Activated naive CD4-positive, alpha-beta T cell treated with anti-CD3 and anti-CD28 coated beads, Interleukin-2, amount 10 ng/mL, durations not matched to agents 7 days and 5 days (primary cell): ENCODE measurements at regions not wholly inside any gene's neighbourhood (a gene's known extent, or its start where the extent isn't known, plus 50 kb on each side); places are given as distances from the start of the nearest gene placed in this dataset.

Source experiments
- CTCF ChIA-PET: fragments of 350-600 bp; sonication (Branson Sonifier 250); formaldehyde crosslinking; loops from one replicate; lab custom pipeline; 2021; ENCODE audit warnings: antibody characterized with exemption; lab: Charles Lee
- DNase-seq: peaks from one replicate; pipeline ENCODE4 v3.0.0-alpha.2; 2020
- H3K27ac Mint-ChIP-seq: one replicate; pipeline ENCODE4 v1.8.0; 2021; ENCODE audit warnings: mild to moderate bottlenecking, moderate library complexity, mixed read lengths
- H3K27me3 Mint-ChIP-seq: one replicate; pipeline ENCODE4 v1.8.0; 2021; ENCODE audit warnings: mild to moderate bottlenecking, mixed read lengths
- H3K36me3 Mint-ChIP-seq: one replicate; pipeline ENCODE4 v1.8.0; 2021; ENCODE audit warnings: mixed read lengths
- H3K4me1 Mint-ChIP-seq: one replicate; pipeline ENCODE4 v1.8.0; 2021; ENCODE audit warnings: mixed read lengths
- H3K4me3 Mint-ChIP-seq: one replicate; pipeline ENCODE4 v1.8.0; 2021; ENCODE audit warnings: mild to moderate bottlenecking, moderate library complexity, mixed read lengths
- H3K9me3 Mint-ChIP-seq: one replicate; pipeline ENCODE4 v1.8.0; 2021; ENCODE audit warnings: mixed read lengths

GRCh38 chr4:17068891-17069290 is 170.4 kb upstream of the LDB2 start:
- no peaks in the 10 kb centered on the region for H3K4me1 Mint-ChIP-seq
- H3K27me3 Mint-ChIP-seq, result no peaks in the 10 kb centered on the region
- no peak overlapping the region for H3K4me3 Mint-ChIP-seq
- H3K27ac Mint-ChIP-seq, result no peak overlapping the region
- H3K36me3 Mint-ChIP-seq, result no peaks in the 10 kb centered on the region
- no peaks in the 10 kb centered on the region for H3K9me3 Mint-ChIP-seq
- no peak for DNase-seq
- CTCF ChIA-PET, result no interaction called here

- Mint-ChIP-seq H3K9me3 (no peaks in the 10 kb centered on the region), H3K36me3 (no peaks in the 10 kb centered on the region), H3K4me1 (no peaks in the 10 kb centered on the region), H3K4me3 (no peak overlapping the region), H3K27me3 (no peaks in the 10 kb centered on the region), H3K27ac (no peak overlapping the region)
- CTCF ChIA-PET, result no interaction called here
- DNase-seq, result no peak
Measured at GRCh38 chr4:17068392-17068791, 169.9 kb upstream of the LDB2 start.

GRCh38 chr4:17066972-17067371 is 168.5 kb upstream of the LDB2 start:
- Mint-ChIP-seq H3K27me3 (no peaks in the 10 kb centered on the region), H3K4me1 (no peaks in the 10 kb centered on the region), H3K4me3 (no peak overlapping the region), H3K27ac (no peak overlapping the region), H3K9me3 (no peaks in the 10 kb centered on the region), H3K36me3 (no peaks in the 10 kb centered on the region)
- CTCF ChIA-PET, result no interaction called here
- DNase-seq, result no peak

- Mint-ChIP-seq H3K4me1 (no peaks in the 10 kb centered on the region), H3K36me3 (no peaks in the 10 kb centered on the region)
- DNase-seq, result no peak
Measured at GRCh38 chr4:17066236-17066635, 167.8 kb upstream of the LDB2 start.

GRCh38 chr4:17065821-17066220 is 167.4 kb upstream of the LDB2 start:
- no peaks in the 10 kb centered on the region for H3K4me1 Mint-ChIP-seq
- DNase-seq, result no peak
- no peaks in the 10 kb centered on the region for H3K9me3 Mint-ChIP-seq

More at GRCh38 chr4:17066236-17066635, 167.8 kb upstream of the LDB2 start:
- Mint-ChIP-seq H3K27me3 (no peaks in the 10 kb centered on the region), H3K27ac (no peak overlapping the region), H3K9me3 (no peaks in the 10 kb centered on the region), H3K4me3 (no peak overlapping the region)
- CTCF ChIA-PET, result no interaction called here

GRCh38 chr4:17064959-17065358 is 166.5 kb upstream of the LDB2 start:
- Mint-ChIP-seq H3K4me1 (no peaks in the 10 kb centered on the region), H3K27me3 (no peaks in the 10 kb centered on the region), H3K9me3 (no peaks in the 10 kb centered on the region), H3K4me3 (no peak overlapping the region), H3K27ac (no peak overlapping the region), H3K36me3 (no peaks in the 10 kb centered on the region)
- no peak for DNase-seq
- CTCF ChIA-PET, result interaction anchor here (0.5 to 1.0 kb wide), 2 partner anchors 99 to 301 kb away, joined by 3 read pairs; no protein-coding TSS in a partner anchor

More at GRCh38 chr4:17065821-17066220, 167.4 kb upstream of the LDB2 start:
- H3K4me3 Mint-ChIP-seq, result no peak overlapping the region
- no peaks in the 10 kb centered on the region for H3K27me3 Mint-ChIP-seq
- CTCF ChIA-PET, result interaction anchor here (1.0 kb wide), 1 partner anchor 100 kb away, joined by 3 read pairs; no protein-coding TSS in a partner anchor
- no peaks in the 10 kb centered on the region for H3K36me3 Mint-ChIP-seq
- H3K27ac Mint-ChIP-seq, result no peak overlapping the region

GRCh38 chr4:17063888-17064287 is 165.4 kb upstream of the LDB2 start:
- no peaks in the 10 kb centered on the region for H3K9me3 Mint-ChIP-seq
- no peaks in the 10 kb centered on the region for H3K4me1 Mint-ChIP-seq
- H3K27me3 Mint-ChIP-seq, result no peaks in the 10 kb centered on the region
- H3K4me3 Mint-ChIP-seq, result no peak overlapping the region
- DNase-seq, result no peak
- H3K27ac Mint-ChIP-seq, result no peak overlapping the region
- CTCF ChIA-PET, result no interaction called here
- no peaks in the 10 kb centered on the region for H3K36me3 Mint-ChIP-seq

GRCh38 chr4:17060230-17060629 is 161.8 kb upstream of the LDB2 start:
- no peak for DNase-seq
- CTCF ChIA-PET, result interaction anchor here (0.6 kb wide), 1 partner anchor 10 kb away, joined by 3 read pairs; no protein-coding TSS in a partner anchor
- H3K4me3 Mint-ChIP-seq, result no peak overlapping the region
- H3K9me3 Mint-ChIP-seq, result no peaks in the 10 kb centered on the region
- no peaks in the 10 kb centered on the region for H3K27me3 Mint-ChIP-seq
- no peak overlapping the region for H3K27ac Mint-ChIP-seq
- H3K4me1 Mint-ChIP-seq, result no peaks in the 10 kb centered on the region
- H3K36me3 Mint-ChIP-seq, result no peaks in the 10 kb centered on the region

GRCh38 chr4:17058916-17059741 is 160.7 kb upstream of the LDB2 start:
- no peaks in the 10 kb centered on the region for H3K4me1 Mint-ChIP-seq
- CTCF ChIA-PET, result interaction anchor here (0.6 kb wide), 1 partner anchor 126 kb away, joined by 3 read pairs; no protein-coding TSS in a partner anchor
- no peaks in the 10 kb centered on the region for H3K9me3 Mint-ChIP-seq
- no peak for DNase-seq
- no peaks in the 10 kb centered on the region for H3K27me3 Mint-ChIP-seq
- no peak overlapping the region for H3K4me3 Mint-ChIP-seq
- no peak overlapping the region for H3K27ac Mint-ChIP-seq
- no peaks in the 10 kb centered on the region for H3K36me3 Mint-ChIP-seq

GRCh38 chr4:17058536-17058915 is 160.1 kb upstream of the LDB2 start:
- no peak for DNase-seq

GRCh38 chr4:17057035-17057434 is 158.6 kb upstream of the LDB2 start:
- Mint-ChIP-seq H3K9me3 (no peaks in the 10 kb centered on the region), H3K4me1 (no peaks in the 10 kb centered on the region), H3K4me3 (no peak overlapping the region), H3K27ac (no peak overlapping the region), H3K36me3 (no peaks in the 10 kb centered on the region), H3K27me3 (no peaks in the 10 kb centered on the region)
- DNase-seq, result no peak
- CTCF ChIA-PET, result no interaction called here

More at GRCh38 chr4:17058536-17058915, 160.1 kb upstream of the LDB2 start:
- no peak overlapping the region for H3K4me3 Mint-ChIP-seq
- no peaks in the 10 kb centered on the region for H3K27me3 Mint-ChIP-seq
- no peaks in the 10 kb centered on the region for H3K9me3 Mint-ChIP-seq
- CTCF ChIA-PET, result interaction anchor here (0.6 kb wide), 1 partner anchor 126 kb away, joined by 3 read pairs; no protein-coding TSS in a partner anchor
- no peaks in the 10 kb centered on the region for H3K4me1 Mint-ChIP-seq
- H3K27ac Mint-ChIP-seq, result no peak overlapping the region
- H3K36me3 Mint-ChIP-seq, result no peaks in the 10 kb centered on the region

- no peak for DNase-seq
- no peak overlapping the region for H3K27ac Mint-ChIP-seq
- CTCF ChIA-PET, result no interaction called here
- no peaks in the 10 kb centered on the region for H3K9me3 Mint-ChIP-seq
- H3K4me1 Mint-ChIP-seq, result no peaks in the 10 kb centered on the region
- H3K36me3 Mint-ChIP-seq, result no peaks in the 10 kb centered on the region
- no peak overlapping the region for H3K4me3 Mint-ChIP-seq
- no peaks in the 10 kb centered on the region for H3K27me3 Mint-ChIP-seq
Measured at GRCh38 chr4:17055788-17056187, 157.3 kb upstream of the LDB2 start.

- Mint-ChIP-seq H3K27ac (no peak overlapping the region), H3K36me3 (no peaks in the 10 kb centered on the region), H3K27me3 (no peaks in the 10 kb centered on the region), H3K9me3 (peaks cover 4% of the 10 kb centered on the region), H3K4me3 (no peak overlapping the region), H3K4me1 (no peaks in the 10 kb centered on the region)
- CTCF ChIA-PET, result no interaction called here
- DNase-seq, result no peak
Measured at GRCh38 chr4:17045866-17046265, 147.4 kb upstream of the LDB2 start.

- Mint-ChIP-seq H3K4me3 (no peak overlapping the region), H3K9me3 (no peaks in the 10 kb centered on the region), H3K27me3 (peaks cover 4% of the 10 kb centered on the region), H3K4me1 (no peaks in the 10 kb centered on the region), H3K27ac (no peak overlapping the region), H3K36me3 (no peaks in the 10 kb centered on the region)
- no peak for DNase-seq
- CTCF ChIA-PET, result no interaction called here
Measured at GRCh38 chr4:17038510-17039176, 140.2 kb upstream of the LDB2 start.
